GM19328 (cell line): ENCODE measurements at regions not wholly inside any gene's neighbourhood (a gene's known extent, or its start where the extent isn't known, plus 50 kb on each side); places are given as distances from the start of the nearest gene placed in this dataset.

ENCODE experiments used
- ATAC-seq: cut with Tn5 transposase; IDR thresholded peaks from one replicate; pipeline ENCODE4 v1.9.1; 2021; ENCODE audit warnings: mild to moderate bottlenecking, moderate library complexity; ENCODE audit not compliant: unreplicated experiment

DNA sequence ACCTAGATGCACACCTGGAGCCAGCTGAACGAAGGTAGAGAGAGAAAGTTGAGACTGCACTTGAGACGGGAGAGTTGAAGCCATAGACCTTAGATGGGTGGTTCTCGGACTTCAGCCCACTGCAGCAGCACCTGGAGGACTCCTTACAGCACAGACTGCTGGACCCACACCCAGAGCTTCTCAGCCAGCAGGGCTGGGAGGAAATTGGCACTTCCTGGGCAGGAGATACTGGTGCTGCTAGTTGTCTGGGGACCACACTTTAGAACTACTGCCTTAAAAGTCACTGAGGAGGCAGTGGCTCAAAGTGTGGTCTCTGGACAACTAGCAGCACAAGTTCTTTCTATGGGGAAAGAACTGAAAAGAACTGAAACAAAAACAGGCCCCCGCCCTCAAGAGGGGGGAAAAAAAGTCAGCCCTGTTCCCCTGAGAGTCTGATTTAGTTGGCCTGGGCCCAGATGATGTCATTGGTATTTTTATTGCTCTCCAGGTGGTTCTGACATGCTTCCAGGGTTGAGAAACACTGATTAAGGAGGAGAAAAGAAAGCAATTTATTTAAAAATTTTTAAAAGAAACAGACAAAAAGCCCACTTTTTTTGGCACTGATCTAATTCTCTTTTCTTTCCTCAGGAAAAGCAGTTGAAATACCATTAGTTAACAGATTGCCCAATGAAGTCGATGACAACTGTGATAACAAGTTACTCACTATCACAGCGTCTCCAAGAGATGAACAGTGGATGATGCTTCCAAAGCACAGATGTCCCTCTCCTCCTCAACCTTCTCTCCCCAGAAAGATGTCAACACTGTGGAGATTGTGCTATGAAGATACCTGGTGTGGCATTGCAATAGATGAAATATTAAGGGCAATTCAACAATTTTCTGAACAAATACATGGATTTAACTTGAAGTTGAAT is 73.6 kb upstream of the ADAMTS16 start:
- ATAC-seq: no peak

DNA sequence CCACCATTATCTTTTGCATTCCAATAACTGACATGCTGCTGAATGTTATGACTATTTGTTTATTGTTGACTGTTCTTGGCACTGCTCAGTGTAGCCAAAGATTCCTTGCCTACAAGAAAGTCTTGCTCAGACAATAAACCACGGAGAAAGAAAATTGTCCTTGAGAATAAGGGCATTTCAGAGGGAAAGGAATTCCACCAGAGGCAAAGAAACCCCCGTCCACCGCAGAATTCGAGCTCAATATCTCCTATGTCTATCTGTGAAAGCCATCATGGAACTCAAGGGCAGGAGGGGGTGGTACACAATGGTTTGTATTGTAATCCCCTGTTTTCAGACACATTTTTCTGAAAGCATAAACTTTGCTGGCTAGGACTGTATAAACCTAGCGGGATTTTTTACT is 70.3 kb upstream of the ADAMTS16 start:
- no peak for ATAC-seq

DNA sequence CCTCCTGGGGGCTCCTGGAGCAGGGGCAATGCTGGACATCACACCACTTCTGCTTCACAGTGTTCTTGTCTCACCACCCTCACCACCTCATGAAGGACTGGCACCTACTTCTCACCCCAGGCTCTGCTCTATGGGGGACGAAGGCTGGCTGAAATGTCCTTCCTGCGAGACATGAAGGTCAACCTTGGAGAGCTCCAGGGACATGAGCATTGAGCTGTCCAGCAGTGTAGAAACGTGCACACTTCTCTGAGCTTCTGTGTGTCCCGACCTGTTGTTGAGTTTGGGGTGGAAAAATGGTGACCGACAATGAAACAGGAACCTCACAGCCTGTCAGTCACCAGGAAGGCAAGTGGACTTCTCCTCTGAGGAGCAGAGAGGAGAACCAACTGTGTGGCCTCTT is 68.6 kb upstream of the ADAMTS16 start:
- ATAC-seq: no peak

DNA sequence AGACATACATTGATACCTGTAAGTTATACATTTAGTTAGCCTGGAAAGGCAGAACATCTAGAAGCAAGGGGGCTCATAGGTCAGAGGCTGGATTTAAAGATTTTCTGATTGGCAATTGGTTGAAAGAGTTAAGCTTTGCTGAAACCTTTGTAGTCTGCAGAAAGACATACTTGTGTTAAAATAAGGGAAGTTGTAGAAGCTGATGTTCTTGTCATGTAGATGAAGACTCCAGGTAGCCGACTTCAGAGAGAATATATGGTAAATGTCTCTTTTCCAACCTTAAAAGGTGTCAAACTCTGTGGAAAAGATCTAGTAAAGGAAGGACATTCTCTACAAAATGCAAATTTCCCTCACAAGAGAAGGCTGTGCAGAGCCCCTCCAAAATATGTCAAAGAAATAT is 62.9 kb upstream of the ADAMTS16 start:
- no peak for ATAC-seq

DNA sequence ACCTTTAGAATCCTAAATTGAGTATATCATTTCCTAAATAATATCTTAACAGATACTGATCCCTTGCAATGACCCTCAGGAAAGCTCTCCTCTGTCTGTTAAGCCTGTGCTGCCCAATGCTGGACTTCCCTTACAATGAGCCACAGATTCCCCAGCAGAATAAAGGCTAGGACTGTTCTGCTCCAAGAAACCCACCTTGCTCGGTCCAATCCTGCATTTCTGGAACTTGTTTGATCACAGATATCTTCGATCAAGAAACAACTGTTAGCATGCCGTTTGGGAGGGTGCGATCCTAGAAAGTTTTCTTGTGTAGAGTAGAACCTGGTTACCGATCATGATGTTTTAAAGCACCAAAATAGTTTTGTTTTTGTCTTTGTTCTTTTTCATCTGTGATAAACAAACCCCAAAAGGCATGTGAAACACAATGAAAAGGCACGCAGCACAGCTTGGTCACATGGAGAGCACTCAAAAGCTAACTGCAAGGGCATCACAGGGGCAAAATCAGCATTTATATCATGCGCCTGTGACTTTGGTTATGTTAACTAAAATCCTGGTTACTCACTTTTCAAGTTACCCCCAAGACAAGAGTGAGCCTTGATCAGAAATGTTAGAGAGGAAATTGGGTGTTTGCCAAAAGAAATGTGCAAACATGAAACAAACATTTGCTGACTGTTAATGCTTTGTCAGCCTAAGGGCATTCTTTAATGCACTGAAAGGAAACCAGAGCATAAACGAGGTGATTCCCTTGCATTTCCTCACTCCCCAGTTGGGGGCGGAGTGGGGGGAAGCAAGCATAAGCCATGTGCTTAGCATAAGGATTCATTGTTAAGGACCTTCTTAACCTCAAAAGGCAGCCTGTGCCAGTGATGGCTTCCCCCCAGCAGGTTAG is 61.9 kb upstream of the ADAMTS16 start:
- ATAC-seq: no peak

DNA sequence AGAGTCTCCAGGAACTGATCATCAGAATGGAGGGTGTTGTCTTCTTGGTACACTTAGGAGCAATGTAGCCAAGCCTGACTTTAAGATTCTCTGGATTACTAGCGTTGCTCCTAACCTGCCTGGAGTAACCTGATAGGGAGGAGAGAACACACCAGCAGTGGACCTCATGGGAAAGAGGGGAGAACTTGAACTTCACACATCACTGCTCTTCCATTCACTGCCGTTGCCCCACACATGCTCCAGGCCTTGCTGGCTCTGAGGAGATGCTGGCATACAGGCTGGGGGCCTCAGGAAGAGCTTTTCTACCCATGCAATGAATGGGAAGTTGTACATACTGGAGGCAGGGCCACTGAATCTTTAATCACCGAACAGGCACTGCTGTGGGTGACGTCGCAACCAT is 60.3 kb upstream of the ADAMTS16 start:
- no peak for ATAC-seq

DNA sequence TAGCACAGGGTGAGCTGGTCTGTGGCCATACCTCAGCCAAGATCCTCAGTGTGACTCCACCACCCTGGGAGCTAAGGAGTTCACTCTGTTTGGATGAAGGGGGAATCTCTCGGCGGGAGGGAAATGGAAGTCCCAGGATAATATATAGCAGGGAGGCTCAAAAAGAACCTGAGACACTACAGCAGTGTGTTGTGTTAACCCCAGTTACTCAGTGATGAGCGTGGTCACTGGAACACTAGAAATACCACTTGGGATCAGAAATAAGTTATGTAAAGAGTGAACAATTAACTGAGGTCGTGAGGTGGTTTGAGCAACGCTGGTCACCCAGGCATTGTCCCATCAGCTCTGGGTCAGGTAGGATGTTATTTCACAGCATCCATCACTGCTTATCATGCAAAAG is 59.3 kb upstream of the ADAMTS16 start:
- ATAC-seq: no peak

DNA sequence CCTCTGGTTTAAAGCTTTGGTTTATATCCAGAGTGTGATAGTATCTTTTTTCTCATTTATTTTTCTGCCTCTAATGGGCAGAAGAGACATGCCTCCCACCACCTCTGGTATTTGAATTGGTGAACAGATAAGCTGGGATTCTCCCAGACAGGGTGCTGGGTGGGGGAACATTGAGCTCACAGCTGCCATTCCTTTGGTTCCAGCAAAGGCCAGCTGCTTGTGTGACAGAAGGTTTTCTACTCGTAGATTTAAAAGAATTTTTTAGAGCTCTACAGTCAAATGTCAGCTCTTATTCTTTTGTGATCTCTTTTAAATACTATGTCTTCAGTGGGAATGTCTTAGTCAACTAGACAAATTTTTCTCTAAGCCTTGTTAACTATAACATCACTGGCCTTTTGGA is 54.7 kb upstream of the ADAMTS16 start:
- no peak for ATAC-seq

DNA sequence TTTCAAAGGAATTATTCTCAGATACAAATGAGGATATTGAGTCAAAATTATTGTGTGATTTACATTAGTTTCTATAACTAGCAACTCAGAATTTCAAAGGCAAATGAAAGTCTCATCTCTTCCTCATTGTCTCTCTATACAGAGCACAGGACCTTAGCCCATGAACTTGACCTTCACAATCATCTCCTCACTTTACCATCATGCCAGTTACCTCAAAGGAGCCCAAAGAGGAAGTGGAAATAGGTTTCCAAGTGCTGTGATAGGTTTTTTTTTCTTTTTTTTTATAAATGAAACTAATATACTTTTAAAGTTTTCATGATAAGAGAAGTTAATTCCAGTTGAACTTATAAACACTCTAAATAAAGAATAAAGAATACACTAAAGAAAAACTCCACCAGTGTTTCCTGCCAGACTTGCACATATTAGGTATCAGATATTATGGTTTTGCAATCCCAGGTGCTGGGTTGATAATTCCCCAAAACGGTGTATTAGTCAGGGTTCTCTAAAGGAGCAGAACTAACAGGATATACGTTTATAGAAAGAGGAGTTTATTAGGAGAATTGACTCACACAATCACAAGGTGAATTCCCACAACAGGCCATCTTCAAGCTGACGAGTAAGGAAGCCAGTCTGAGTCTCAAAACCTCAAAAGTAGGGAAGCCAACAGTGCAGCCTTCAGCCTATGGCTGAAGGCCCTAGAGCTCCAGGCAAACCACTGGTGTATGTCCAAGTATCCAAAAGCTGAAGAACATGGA is 50.1 kb upstream of the ADAMTS16 start:
- no peak for ATAC-seq
